ENCODE measurements at regions not wholly inside any gene's neighbourhood (a gene's known extent, or its start where the extent isn't known, plus 50 kb on each side); places are given as distances from the start of the nearest gene placed in this dataset.
"Not testable (repeated sequence)": the region's sequence is repeated elsewhere in the genome, so short reads cannot be mapped to it uniquely, and the experiment has no call there.

DNA sequence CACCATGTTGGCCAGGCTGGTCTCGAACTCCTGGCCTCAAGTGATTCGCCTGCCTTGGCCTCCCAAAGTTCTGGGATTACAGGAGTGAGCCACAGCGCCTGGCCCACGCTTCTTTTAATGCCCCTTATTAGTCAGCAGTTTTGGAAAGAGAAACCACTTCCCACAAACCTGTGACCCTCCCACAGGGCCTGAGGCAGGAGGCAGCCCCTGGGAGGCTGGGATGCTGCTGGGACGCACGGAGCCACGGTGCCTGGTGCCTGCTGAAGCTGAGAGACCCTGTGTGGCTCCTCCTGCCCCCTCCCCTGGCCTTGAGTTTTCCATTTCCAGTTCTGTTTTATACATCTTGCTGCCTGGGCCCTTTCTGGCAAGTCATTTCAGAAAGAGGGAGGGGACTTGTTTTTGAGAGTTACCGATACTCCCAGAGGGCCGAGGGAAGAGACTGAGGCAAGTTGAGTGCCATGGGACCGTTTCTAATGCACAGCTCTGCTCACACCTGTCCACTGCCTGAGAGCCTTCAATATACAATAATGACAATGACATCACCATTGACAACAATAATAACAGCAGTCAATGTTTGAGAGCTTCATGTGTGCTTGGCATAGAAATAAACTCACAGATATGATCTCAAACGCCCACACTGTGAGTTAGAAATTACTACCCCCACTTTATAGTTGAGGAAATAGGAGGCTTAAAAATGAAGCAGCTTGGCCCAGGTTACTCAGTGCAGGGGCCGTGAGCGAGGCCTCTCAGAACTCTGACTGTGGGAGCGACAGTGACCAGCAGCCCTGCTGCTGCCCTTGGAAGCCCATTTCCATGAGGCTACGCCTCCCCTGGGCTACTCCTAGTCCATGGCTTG lies 78.1 kb upstream of the YWHAQ start:
- DNase-seq = no peak

DNA sequence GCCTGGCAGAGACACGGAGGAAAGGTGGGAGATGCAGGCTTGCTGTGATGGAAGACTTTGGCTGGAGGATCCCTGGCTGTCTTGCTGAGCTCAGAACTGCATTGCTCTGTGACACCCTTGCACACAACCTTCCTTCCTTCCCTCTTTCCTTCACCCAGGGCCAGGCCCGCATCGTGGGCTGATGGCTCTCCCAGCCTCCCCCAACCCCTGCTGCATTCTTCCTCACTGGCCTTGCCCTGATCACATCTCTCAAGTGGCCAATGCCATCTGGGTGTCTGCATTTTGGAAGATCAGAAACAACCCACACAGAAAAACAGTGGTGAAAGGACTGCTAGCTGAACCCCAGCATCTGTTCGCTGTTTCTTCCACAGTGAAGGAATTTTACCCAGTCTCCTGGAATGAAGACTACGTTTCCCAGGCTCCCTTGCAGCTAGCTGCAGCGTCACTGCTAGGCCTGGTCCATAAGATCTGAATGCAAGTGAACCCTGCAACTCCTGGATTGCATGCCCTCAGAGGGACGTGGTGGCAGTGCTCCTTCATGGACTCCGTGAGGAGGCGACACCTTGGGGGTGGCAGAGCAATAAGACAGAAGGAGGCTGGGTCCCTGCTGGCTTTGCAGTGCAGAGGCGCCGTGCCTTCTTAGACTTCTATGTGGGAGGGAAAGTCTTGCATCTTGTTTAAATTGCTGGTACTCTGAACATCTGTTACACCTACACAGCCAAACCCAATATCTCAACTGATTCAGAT lies 78.9 kb upstream of the YWHAQ start:
- DNase-seq = peak in 1 of 2 experiments; percentile 8

DNA sequence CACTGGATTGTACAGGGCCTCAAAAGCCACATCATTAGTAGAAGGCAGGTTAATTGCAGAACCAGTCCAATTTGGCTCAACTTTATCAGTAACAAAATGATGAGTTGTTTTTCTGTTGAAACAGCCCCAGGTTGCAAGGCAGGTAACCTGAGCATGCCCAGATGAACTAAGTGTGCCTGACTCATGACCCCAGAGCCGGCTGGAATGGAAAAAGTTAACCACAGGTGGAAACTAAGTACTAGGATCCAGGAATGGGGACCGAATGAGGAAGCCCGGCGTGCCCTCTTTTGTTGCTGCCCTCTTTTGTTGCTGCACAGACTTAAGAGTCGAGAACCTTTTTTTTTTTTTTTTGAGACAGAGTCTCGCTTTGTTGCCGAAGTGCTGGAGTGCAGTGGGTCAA lies 79.5 kb upstream of the YWHAQ start:
- no peak for DNase-seq

DNA sequence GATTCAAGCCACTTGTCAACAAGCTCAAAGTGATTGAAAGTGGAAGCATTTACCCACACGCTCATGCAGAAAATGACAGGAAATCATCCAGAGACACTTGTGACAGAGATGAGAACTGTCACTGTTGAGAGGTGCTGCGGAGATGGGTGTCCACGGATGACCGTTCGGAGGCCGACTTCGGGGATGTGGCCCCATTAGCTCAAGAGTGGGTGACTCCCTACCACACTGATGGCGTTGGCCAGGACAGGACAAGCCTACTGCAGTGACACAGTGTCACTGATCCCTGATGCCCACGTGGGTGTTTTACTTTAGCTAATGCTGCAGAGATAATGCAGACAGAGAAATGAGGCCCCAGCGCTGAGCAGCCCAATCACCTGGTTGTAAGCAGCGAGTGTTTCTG lies 81.5 kb upstream of the YWHAQ start:
- DNase-seq = no peak

DNA sequence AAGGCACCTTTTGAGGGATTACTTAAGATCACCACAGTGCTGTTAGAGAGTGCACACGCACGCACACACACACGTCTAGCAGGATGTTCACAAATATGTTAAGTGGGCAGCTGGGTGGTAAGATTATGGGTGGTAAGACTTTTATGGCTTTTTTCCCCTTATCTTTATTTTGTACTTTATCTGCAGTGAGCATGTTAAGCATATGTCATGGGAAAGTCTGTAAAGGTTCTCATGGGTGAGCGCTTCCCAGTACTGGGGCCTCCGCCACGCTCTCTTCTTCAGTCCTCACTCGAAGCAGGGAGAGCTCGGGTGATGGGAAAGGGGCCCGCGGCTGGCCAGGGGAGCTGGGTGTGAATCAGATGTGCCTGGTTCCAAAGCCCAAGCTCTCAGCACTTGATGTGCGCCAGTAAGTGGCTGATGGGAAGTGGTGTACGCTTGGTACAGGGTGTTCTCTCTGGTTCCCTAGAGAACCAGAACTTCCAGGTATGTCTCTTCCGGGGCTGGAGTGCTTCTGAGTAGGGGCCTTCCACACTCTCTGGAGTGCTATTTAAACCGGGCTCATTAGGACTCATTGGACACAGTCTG lies 83.9 kb upstream of the YWHAQ start:
- peak in 1 of 2 experiments; percentile 9 for DNase-seq

DNA sequence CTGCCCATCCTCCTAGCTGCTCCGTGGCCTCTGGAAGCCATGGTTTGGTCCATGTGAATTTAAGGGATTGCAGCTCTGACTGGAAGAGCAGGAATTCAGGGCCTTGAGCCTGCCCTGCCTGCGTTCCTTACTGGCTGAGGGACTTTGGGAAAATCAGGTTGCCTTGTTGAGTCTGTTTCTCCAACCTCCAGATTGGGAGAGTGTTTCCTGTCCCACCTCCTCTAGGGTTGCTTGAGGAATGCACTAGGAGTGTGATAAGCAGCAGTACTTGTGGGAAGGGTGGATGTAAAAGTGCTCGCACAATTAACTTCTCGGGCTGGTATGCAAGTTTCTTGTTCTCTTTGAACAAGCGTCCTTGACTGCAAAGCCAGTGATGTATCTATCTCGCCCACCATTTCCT lies 84.4 kb upstream of the YWHAQ start:
- DNase-seq = no peak

DNA sequence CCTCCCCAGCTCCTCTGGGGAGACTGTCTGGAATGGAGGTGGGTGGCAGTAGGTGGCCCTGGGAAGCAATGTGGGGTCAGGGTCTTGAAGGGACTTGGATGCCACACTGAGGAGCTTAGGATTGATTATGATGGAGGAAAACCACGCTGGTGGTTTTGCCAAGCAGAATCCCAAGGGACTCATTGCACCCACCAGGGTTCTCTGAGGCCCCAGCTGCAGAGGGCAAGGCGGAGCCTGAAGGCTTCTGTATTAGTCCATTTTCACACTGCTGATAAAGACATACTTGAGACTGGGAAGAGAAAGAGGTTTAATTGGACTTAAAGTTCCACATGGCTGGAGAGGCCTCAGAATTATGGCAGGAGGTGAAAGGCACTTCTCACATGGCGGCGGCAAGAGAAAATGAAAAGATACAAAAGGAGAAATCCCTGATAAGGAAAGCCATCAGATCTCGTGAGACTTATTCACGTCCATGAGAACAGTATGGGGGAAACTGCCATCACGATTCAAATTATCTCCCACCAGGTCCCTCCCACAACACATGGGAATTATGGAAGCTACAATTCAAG lies 87.2 kb upstream of the YWHAQ start:
- peak in 1 of 2 experiments; percentile 22 for DNase-seq

DNA sequence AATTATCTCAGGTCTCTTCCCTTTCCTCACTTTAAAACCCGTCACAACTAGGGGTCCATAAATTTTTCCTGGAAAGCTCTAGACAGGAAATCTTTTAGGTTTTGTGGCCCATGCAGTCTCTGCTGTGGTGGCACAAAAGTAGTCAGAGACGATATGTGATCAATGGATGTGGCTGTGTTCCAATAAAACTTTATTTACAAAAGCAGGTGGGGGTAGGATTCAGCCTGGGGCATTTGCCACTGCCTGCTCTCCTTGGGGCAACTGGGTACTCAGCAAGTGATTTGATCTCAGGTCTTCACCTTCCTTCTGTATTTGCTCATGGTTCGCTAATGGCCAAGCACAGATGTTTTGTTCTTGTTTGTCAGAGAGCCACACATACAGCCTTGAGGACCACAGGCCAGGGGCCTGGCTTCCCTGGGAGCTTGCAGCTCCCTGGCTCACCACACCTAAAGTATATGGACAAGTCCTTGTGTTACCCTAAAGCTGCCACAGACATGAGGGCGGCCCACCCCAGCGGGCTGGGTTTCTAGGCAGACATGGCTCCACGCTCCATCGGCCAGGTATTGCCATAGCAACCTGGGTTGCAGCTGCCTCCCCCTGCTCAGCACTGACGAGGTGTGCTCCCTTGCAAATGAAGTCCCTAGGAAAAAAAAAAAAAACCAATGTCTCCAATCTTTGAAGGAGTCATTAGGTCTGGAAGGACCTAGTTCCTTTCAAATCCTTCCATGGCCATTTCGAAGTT lies 89.7 kb upstream of the YWHAQ start:
- DNase-seq = peak; percentile 88 to 97

DNA sequence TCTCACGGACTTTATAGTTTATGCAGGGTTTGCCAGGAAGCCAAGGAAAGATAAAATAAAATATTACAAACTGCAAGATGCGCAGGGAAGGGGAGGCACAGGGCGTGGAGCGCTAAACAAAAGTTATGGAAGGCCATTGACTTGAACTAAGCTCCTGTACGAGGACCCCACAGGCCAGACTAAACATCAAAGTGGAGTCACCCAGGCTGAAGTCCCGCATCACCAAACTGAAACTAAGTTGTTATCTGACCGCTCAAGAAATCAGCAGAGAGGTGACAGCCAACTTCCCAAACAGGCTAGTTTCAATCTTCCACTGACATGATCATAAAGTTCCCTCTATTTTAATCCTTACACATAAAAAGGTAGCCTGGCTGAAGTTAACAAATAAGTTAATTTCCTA lies 90.5 kb upstream of the YWHAQ start:
- DNase-seq = no peak

DNA sequence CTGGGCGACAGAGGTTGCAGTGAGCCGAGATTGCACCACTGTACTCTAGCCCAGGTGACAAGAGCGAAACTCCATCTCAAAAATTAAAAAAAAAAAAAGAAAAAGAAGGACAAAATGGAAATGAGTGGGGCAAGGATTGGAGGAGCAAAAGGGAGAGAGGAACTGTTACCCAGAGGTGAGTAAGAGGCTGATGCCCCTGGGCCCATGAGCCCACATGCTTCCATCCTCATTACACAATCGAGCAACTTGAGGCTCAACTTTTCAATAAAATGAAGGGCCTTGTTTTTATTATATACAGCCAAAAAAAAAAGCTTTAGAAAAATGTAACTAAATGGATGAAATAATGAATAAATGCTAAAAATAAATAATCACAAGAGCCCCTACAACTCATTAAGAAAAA lies 91.7 kb upstream of the YWHAQ start:
- no peak for DNase-seq

DNA sequence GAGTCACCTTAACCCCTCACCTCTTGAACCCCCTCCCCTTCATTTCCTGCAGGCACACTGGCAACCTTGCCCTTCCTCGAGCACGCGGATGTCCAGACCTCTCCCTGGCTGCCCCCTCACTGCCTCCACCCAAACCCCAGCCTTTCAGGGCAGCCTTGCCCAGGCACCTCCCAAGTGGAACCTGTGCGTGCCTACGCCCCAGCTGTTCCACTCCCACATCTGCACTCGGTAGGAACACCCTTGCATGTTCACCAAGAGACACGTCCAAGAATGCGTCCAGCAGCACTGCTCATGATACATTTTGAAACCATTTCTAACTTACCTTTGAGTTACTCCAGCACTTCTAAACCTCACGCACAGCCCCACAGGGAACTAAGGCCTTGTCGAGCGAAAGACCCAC lies 93.8 kb upstream of the YWHAQ start:
- DNase-seq = no peak

DNA sequence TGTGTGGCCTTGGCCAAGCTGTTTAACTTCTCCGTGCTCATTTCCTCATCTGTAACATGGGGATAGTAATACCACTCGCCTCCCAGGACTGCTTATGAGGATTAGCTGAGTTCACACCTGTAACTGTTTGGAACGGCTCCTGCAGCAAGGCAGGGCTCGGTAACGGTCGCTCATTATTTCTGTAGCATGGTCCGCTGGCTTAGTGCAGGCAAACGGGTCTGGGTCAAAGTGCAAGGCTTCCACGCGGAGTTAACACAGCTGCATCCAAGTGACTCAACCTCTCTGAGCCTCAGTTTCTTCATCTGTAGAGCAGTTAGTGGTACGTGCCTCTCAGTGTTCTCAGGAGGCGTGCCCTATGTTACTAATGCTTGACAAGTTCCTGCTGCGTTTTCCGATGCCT lies 94.3 kb upstream of the YWHAQ start:
- DNase-seq = no peak

DNA sequence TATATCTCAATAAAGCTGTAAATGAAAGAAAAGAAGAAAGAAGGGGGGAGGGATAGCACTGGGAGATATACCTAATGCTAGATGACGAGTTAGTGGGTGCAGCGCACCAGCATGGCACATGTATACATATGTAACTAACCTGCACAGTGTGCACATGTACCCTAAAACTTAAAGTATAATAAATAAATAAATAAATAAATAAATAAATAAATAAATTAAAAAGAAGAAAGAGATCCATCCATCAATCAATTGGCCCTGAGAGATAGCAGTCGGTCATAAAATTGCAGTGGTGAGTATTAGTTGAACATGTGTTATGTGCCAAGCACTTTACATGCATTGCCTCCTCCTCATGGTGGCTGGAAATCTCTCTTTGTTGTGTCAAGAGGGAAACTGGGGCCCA lies 95.2 kb upstream of the YWHAQ start:
- not testable (repeated sequence) for DNase-seq

DNA sequence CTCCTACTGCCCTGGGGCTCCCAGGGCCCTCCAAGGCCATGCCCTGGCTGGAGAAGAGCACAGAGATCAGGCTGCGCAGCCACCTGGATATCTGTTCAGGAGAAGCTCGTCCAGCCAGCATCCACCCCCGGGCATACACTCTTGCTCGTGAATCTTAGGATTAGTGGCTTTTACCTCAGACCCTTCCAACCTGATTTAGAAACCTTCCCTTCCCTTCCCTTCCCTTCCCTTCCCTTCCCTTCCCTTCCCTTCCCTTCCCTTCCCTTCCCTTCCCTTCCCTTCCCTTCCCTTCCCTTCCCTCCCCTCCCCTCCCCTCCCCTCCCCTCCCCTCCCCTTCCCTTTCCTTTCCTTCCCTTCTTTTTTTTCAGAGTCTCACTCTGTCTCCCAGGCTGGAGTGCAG lies 99.7 kb upstream of the YWHAQ start:
- DNase-seq = not testable (repeated sequence)

DNA sequence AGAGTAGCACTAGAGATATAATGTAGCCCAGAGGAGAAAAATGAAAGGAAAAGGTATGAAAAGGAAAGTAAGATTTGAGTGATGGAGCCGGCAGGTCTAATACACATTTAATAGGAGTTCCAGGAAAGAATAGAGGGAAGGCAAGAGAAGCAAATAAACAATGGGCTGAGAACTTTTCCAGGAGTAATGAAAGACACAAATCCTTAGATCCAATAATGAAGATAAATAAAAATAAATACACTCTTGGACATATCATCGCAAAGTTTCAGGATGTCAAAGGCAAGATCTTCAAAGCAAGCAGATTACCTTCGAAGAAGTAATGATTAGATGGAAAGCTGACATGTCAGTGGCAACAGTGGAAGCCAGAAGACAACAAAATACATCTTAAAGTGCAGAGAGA lies 102.0 kb upstream of the YWHAQ start:
- DNase-seq = no peak

DNA sequence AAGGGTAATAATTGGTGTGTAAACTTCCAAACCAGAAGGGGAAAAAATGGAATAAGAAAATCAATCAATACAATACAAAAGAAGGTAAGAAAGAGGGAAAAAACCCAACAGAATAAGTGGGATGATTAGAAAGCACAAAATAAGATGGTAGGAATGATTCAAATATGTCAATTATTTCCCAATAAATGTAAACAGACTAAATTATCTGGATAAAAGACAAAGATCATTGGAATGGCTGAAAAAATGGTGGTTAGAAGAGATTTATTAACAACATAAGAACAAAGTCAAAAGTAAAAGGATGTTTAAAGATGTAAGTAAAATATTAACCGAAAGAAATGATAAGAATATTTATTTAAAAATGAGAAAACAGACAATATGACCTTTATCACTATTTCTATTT lies 103.5 kb upstream of the YWHAQ start:
- DNase-seq = no peak

DNA sequence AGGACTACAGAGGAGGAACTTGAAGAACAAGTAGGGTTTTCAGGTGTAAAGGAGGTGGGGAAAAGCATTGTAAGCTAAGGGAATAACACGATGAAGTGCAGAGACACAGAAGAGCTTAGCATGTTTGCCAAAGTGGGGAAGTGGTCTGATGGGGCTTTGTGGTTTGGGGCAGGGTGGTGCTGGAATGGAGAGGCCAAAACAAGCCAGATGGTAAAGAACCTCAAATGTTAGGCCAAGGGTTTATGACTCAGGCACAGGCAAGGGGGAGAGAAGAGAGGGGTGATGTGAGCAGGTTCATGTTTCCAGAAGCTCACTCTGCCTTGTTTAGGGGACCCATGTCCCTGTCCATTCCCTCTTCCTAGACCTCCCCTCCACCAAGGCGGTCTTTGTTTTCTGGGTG lies 104.5 kb upstream of the YWHAQ start:
- DNase-seq = no peak

DNA sequence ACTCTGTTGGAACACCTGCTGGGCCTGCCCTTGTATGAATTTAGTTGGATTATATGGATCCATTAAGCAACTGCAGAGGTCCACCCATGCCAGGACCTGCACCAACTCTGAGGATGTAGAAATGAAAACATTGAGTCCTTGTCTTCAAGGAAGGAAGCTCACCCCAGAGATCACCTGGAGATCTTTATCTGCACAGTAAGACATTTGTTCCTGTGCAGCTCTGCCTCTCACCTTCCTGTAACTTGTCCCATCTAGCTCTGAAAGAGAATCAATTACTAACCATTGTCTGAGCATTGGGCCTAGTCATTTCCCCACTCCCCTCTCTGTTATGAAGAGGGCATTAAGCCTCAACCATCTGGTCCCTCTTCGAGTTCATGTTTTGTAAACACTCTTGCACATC lies 105.2 kb upstream of the YWHAQ start:
- peak; percentile 67 to 80 for DNase-seq

DNA sequence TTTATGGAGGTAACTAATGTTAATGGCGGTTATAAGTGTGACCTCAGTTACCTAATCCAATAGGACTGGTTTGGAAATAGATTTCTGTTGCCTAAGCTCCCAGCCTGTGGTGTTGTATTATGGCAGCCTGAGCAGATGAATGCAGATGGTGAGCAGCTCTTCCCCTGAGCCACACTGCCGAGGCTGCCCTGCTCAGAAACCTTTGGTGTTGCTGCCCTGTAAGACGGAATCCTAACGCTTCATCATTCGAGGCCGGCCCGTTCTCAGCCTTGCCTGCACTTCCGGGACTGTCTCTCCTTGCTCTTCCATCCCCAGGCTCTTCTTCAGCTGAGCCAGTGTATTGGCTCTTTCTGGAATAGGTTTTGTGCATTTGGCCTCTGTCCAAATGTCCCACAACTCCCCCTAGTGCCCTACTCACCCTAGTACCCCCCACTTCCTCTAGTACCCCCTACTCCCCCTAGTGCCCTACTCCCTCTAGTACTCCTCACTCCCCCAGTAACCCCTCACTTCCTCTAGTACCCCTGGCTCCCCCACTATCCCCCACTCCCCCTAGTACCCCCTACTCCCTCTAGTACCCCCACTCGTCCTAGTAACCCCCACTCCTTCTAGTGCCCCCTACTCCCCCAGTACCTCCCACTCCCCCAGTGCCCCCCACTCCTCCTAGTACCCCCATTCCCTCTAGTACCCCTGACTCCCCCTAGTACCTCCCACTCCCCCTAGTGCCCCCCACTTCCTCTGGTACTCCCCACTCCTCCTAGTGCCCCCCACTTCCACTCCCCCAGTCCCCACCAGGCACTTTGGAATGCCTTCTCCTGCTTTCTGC lies 106.0 kb upstream of the TAF1B start:
- DNase-seq = peak in 1 of 2 experiments; percentile 43

DNA sequence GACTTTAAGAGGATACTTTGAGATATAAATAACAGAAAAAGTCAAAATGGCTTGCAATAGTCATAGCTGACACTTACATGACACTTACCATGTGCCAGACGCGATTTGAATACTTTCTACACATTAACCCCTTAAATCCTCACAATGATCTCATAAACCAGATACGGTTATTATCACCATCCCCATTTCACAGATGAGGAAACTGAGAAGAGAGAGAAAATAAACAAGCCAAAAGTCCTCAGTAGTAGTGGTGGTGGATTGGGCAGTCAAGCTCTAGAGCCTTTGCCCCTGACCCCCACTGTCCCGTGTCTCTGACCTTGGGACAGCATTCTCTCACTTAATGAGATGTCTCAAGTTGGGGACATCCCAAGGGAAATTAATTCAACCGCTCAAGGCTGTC lies 105.2 kb upstream of the TAF1B start:
- no peak for DNase-seq

DNA sequence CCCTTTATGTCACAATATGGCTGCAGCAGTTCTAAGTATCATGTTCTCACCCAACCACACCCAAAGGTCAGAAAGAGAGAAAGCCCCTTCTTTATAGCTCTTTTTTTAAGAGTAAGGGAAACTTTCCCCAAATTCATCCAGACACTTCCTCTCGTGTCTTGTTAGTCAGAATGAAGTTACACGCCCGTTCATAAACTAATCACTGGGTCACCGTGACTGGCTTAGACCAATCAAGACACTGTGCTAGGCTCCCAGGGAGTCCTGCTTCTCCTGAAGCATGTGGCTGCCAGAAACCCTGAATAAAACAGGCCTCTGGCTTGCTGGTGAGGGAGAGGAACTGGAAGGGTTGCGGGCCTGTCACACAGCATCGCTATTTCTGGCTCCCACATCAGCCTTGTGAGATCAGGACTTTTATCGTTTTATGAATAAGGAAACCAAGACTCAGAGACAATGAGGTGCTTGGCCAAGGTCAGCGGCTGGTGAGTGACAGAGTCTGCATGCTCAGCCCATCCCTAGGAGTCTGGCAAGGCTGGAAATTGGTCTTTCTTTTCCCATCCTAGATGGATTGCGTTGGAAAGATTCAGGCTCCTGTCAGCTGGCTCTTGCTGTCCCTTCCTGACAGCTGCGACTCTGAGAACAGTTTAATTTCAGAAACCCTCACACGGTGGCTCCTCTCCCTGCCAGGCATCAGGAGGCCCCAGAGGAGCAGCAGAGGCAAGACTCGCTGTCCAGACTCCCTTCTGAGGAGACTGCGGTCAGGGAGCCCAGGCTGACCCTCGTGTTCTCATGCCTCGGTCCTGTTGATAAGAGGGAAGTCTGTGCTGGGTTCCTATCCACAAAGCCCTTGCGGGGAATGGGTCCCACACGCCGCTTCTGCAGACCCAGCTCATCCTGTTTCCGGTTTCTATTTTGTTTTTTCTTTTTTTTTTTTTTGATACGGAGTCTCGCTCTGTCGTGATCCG lies 104.5 kb upstream of the TAF1B start:
- DNase-seq = peak in 1 of 2 experiments; percentile 34
